ENCODE measurements at regions not wholly inside any gene's neighbourhood (a gene's known extent, or its start where the extent isn't known, plus 50 kb on each side); places are given as distances from the start of the nearest gene placed in this dataset.

DNA sequence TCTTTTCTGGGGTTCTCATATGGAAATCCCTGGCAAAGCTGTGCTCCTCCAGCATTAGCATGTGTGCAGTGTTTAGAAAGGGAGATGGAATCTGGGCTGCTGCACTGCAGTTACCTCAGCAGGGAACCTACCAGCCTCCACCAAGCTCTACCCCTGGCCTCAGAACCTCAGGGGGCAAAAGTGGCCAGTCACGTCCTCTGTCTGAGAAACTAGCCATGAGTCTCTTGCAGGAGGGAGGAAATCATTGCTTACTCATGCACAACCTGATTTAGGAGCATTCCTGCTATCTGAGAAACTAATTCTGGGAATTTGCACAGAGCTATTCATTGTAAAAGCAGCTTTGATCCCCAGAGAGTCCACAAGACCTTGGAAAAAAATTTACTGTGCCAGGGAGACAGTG, 80.6 kb upstream of the IPO9 start:
- peak; percentile 96 for DNase-seq (ENCODE audit: low read depth)

DNA sequence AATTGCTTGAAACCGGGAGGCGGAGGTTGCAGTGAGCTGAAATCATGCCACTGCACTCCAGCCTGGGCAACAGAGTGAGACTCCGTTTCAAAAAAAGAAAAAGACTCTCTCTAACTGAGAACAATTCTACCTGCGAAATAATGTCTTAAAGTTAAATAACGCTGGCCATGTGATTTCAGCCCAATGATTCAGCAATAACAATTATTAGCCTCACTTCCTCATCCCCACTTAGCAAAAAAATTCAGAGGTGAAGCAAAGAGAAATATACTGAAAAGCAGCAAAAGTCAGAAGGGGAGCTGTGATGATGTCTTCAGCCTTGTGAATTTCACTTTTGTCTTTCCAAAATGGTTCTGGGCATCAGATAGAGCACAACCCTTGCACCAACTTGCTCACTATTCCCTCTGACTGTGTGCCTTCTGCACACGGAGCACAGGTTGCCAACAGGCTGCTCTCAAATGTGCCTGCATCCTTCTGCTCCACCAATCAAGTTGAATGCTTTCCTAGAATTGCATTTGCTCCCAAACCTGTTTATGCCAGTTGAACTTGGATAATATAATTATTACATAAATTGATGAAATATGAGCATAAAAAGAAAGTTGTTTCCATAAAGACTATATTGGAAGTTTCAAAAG, 79.8 kb upstream of the IPO9 start:
- no peak for DNase-seq (ENCODE audit: low read depth)

DNA sequence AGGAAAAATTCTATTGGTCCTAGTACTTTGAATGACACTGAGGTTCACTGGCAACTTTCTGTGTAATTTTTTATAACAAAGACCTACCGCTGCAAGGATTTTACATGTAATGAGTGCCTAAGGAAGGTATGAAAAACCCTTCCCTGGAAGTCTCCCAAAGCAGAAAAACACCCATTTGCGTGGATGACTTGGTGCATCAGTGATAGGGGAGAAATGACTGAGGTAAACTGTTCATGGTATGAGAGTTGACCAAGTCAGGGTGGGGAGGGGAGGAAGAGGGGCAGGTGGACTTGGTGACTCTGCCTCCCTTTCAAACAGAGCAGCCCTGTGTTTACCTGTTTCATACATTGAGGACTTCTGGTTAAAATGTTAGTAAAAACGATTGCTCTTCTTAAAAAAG, 78.8 kb upstream of the IPO9 start:
- no peak for DNase-seq (ENCODE audit: low read depth)

DNA sequence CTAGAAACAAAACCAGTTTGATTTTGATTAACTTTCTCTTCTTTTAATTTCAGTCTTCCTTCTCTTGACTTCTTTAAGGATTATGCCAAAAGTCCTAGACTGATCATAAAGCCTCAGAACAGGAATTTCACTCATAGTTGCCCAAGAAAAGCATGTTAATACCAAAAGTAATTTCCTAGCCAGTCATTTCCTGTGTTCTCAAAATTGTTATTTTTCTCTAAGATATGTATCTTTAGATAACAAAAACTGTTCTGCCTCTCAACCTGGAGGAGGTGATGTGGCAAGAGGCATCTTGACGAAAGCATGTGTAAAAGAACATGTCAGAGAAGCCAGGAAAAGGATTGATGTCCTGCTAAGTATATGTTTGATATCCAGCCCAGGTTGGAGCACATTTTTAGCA, 78.0 kb upstream of the IPO9 start:
- peak; percentile 72 for DNase-seq (ENCODE audit: low read depth)

DNA sequence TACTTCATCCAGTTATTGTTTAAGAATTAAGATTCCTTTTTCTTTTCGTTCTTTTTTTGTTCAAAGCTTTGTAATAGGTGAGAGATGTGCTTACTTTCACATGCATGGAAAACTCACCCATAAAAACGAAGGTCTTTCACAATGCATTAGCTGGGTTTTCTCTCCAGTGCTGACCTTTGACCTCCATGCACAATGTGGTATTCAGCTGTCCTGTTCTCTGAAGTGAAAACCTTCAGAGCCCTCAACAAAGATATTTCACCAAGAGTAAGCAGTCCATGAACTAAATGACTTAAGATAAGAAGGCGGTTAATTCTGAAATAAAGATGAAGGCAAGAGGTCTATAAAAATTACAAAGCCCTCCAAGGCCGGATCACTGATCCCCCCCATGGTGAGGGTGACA, 77.1 kb upstream of the IPO9 start:
- DNase-seq (ENCODE audit: low read depth) = peak; percentile 75

DNA sequence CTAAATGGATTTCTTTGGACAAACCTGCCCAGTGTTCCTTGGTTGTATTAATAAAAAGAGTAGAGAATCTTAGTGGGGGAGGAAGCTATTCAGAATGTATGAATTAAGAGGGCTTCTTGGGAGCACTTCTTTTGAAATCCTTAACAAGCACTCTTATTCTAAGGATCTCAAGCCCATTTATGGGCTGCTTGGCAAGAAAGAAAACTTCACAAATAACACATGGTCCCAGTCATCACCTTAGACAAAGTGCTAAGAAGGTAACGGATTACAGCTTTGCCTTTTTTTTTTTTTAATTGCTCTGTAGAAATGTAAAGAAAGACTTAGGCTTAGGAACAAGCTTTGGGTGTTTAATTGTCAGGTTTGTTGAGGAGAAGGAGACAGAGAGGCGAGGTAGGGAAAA, 76.6 kb upstream of the IPO9 start:
- DNase-seq (ENCODE audit: low read depth) = no peak

DNA sequence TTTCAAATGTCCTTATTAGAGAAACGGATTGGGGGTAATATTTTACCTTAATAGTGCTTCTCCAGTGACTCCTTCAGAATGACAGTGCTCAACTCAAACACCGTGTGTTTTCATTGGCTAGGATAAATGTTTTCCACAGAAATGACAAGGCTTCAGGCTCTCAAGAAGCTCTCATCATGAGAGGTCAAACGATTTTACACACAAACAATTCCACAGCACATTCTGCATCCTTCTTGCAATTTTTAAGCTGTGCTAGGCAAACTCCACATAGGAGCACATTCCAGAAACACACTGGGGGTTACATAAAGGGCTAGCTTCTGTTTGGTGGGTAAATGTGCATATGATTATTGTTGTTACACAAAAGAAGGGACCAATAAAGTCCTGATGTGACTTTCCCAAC, 75.5 kb upstream of the IPO9 start:
- DNase-seq (ENCODE audit: low read depth) = no peak

DNA sequence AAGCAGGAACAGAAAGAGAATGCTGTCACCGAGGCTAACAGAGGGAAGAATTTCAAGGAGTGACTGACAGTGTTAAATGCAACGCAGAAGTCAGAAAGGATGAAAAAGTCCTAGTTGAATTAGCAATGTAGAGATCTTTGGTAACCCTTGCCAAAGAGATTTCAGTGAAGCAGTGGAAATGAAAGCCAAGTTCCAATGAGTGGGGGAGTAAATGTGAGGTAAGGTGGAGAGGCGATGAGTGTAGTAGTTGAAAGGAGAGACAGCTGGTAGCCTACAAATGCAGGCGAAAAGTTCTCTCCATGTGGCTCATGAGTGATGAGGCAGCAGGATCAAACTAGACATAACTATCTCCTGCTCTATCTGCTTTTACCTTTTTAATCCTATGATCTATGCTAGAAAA, 74.6 kb upstream of the IPO9 start:
- DNase-seq (ENCODE audit: low read depth) = no peak

DNA sequence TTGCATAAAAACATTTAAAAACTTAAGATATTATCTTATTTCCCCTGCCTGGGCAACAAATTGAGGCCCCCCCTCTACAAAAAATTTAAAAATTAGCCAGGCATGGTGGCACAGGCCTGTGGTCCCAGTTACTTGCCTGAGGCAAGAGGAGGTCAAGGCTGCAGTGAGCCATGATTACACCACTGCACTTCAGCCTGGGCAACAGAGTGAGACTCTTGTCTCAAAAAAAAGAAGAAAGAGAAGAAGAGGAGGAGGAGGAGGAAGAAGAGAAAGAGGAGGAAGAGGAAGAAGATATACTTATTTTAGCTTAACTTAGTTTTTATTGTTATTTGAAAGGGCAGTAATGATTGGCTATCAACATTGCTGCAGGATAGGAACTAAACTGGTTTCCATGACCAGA, 73.8 kb upstream of the IPO9 start:
- no peak for DNase-seq (ENCODE audit: low read depth)

DNA sequence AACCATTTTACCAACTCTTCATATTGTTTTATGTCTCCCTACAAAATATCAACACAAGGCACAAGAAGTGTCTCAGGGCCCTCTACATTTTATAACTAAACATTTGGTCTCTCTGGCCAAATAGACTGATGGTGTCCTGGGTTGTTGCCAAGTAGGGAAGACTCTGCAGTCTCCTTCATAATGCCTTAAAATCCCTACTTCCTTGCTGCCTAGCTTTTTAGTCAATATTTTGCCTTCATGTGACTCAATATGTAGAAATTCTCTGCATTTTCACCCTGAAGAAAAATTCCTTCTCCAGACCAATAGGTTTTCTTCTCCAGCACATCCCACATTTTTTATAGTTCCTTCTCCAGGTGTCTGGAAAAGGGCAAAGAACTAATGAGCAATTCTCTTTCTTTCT, 72.6 kb upstream of the IPO9 start:
- DNase-seq (ENCODE audit: low read depth) = peak; percentile 91

DNA sequence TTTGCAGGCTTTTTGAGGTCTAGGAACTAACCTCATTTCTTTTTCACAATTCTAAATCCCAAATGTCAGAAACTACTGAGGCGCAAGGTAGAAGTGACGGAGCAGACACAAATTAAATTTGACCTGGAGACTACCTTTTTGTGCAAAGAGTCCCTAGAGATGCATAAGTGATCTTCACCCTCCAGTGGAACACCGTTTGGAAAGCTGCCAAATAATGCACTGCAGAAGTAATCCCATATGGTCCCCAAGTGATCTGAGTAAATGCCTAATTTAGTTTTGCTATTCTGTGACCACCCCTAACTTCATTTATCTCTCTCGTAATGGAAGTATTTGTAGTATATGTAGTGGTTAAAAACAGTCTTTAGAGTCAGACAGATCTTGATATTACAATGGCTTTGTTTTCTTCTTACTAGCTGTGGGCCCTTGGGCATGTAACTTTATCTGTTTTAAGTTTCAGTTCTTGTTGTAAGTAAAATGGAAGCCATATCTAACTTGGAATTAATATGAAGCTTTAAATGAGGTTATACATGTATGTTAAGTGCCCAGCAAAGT, 70.4 kb upstream of the IPO9 start:
- DNase-seq (ENCODE audit: low read depth) = no peak

DNA sequence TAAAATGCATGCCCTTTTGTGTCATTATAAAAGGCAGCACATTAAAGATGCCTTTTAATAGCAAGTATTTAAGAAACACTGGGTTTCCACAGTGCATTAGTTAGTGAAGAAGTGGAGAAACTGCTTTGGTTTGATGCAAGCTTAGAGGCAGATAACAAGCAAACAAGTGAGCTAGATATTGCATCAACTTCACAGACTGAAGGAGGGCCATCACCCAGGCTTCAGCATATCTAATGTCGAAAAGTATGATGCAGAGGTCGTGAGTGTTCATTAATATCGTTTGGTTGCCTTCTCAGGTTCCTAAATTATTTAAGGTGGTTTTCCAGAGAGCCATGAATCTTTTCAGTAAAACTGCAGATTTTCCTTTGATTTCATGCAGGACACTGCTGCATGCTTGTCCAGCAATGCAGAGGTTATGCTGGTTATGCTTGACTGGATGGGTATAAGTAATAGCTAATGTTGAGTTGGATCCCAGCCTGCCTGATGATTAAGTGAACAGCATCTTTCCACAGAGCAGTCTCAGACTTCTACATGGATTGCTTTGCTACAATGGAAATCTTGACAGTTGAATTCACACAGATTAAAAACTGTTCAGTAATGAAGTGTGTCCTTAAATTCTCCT, 69.7 kb upstream of the IPO9 start:
- peak; percentile 75 for DNase-seq (ENCODE audit: low read depth)

DNA sequence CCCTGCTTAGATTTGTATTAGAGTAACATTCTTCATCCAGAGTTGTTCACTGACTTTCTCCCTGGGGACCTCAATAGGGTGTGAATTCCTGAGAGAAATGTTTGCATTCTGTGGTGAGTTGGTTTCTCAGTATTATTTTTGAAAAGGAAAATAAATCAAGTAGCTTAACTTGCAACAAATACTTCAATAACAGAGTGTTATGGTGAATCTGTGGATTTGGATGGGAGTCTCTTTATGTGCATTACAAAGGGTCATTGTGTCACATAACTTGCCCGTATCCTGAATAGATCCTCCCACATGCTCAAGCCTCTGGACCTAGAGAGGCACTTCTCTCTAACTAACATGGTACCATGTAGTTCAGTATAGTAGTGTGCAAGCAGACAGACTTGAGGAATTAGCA, 68.4 kb upstream of the IPO9 start:
- no peak for DNase-seq (ENCODE audit: low read depth)

DNA sequence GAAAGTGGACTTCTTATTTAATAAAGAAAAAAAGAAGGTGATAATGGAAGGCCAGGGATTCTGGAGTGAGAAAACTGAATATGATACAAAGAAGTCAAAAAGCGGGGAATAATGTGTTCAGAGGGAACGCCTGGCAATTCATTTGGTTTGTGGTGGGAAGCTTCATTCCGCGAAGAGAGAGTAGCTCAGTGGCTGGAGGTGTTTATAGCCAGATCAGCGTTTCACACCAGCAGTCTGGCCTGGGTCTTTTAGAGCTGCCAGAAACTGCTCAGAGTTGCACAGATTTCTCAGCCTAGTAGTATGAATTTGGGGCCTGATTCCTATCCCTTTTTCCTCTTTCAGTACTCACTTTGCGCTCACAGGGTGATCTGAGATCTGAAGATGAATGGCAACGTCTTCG, 67.8 kb upstream of the IPO9 start:
- DNase-seq (ENCODE audit: low read depth) = no peak

DNA sequence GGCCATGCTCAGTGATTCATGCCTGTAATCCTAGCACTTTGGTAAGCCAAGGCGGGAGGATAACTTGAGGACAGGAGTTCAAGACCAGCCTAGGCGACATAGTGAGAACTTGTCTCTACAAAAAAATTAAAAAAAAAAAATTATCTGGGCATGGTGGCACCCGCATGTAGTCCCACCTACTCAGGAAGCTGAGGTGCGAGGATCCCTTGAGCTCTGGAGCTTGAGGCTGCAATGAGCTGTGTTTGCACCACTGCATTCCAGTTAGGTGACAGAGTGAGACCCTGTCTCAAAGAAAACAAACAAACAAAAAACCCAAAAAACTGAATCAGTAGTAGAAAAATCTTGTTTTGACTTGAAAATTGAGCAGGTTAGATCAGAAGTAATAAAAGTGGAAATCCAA, 67.1 kb upstream of the IPO9 start:
- DNase-seq (ENCODE audit: low read depth) = peak; percentile 74

DNA sequence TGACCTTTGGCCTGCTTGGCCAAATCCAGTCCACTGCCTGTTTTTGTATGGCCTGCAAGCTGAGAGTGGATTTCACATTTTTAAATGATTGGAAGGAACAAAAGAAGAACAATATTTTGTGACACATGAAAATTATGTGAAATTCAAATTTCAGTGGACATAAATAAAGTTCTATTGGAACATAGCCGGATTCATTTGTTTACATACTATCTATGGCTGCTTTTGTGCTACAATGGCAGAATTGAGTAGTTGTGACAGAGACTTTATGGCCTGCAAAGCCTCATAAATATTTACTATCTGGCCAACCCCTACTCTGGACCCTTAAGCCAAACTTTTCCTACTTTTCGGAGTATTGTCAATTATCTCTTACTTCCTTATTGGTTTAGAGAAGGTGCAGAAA, 66.6 kb upstream of the IPO9 start:
- DNase-seq (ENCODE audit: low read depth) = no peak

DNA sequence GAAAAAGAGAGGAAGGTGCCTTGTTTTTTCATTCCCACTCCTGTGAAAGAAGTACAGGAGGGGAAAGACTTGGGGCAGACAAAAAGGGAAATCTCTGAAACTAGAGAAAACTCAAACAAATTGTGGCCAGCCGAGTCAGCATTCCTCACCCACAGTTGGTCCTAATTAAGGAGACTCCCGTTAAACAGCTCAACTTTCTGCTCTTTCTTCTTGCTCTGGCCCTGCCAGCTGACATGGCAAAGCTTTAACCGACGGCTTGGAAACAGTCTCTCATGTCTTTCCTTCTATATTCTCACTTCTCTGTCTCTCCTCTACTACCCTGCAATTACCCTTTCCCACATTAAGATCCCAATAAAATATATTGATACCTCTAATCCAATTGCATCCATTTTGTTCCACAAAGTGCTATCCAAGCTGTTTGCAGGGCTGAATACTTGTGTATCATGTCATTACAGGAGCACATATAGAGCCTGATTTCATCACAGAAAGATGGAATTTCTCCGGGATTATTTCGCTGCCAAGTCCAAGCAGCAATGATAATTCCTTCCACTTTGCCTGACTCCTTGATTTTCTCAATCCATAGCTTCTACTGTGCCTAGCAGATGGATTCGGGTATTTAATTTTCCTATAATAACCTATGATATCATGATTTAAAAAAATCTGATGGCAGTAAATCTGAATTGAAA, 65.4 kb upstream of the IPO9 start:
- no peak for DNase-seq (ENCODE audit: low read depth)

DNA sequence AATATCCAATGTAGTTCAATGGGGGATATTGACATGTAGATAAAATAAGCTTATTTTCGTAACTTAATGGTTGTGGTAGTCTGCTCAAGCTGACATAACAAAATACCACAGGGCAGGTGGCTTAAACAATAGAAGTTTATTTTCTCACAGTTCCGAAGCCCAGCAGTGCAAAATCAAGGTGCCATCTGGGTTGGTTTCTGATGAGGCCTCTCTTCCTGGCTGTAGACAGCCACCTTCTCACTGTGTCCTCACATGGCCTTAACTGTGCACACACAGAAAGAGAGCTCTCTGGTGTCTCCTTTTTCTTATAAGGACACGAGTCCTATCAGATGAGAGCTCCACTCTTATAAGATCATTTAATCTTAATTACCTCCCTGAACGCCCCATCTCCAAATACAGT, 64.8 kb upstream of the IPO9 start:
- no peak for DNase-seq (ENCODE audit: low read depth)

DNA sequence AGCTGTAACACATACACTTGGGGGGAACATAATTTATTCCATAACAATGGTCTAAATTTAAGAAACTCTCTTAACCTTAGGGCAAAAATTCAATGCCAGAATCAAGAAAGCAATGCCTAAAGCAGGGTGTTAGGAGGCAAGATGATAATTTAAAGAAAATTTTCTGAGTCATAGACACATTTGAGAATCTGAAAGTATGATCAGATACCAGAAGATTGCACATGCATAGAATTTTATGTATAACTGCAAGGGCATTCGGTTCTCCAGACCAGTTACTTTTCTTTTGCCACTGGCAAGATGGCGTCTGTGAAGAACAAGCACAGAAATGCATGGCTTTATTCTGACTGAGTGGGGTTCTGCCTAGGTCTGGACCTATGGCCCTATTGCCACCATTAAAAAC, 64.4 kb upstream of the IPO9 start:
- no peak for DNase-seq (ENCODE audit: low read depth)

DNA sequence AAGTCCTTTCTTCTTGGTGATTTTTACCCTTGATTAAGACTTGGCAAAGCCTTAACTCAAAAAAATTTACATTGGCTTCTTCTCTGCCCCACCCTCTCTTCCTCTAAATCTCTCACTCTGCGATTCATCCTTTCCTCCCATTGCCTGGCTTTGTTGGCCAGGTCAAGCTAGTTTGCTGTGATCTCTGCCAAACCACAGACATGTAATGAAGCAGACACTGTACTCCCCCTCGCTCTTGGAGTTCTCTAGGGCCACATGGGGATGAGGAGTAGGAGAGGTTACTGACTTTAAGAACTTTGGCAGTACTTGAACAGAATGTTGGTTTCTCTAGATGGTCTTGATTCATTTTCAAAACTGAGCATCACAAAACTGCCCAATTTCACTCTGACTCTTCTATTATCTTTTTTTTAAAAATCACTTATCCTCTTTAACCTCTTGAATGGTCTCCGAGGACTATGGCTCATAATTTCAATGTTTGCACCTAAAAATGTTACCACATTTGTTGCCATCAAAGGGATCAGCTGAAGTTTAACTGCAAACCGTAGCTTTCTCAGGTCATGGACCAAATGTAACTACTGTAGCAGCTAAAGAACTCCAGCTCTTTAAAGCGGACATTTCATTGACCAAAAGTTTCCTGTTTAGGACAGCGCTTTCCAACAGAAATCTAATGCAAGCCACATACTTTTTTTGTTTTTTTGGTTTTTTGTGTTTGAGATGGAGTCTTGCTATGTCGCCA, 62.7 kb upstream of the IPO9 start:
- peak; percentile 95 for DNase-seq (ENCODE audit: low read depth)

DNA sequence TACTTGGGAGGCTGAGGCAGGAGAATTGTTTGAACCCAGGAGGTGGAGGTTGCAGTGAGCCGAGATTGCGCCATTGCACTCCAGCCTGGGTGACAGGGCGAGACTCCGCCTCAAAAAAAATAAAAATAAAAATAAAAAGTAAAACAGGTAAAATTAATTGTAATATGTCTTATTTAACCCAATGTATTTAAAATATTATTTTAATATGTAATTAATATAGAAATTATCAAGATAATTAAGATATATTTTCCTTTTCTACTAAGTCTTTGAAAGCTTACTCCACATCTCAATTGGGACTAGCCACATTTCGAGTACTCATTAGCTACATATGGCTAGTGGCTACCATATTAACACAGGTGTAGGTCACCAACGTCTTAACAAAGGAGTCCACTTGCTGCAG, 61.6 kb upstream of the IPO9 start:
- no peak for DNase-seq (ENCODE audit: low read depth)

DNA sequence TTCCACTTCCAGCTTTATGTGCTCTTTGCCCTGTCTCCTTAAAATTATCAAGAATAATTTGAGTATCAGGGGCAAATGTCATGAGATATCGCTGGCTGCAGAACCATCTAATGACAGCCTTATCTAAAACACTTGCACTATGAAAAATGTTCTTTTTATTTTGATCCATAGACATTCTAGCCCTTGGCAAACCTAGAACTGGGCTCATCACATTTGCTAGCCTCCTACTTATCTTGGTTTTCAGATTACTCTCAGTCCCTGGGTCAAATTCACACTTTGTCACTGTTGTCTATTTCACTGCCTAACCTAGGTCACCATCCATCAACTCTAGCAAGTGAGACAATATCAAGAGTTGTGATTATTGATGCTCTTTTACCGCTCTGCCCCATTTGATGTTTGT, 59.9 kb upstream of the IPO9 start:
- DNase-seq (ENCODE audit: low read depth) = no peak

DNA sequence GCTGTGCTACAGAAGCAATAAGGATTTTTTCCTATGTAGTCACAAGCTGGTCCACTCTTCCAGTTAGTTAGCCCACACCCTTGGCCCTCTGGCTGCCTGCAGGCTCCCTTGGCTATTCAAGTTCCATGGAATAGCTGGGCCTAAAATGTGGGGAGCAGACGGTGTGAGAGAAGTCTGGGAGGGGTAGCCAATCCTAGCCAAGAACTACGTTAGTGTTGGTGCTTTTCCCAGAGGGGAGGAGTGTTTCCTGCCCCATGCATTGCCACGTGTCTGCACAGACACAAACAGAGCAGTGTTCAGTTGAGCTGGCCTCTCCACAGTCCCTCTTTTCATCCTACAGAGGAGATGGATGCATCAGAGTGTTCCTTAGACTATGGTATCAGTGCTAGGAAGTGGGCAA, 59.0 kb upstream of the IPO9 start:
- no peak for DNase-seq (ENCODE audit: low read depth)
